ENCODE measurements at regions not wholly inside any gene's neighbourhood (a gene's known extent, or its start where the extent isn't known, plus 50 kb on each side); places are given as distances from the start of the nearest gene placed in this dataset.

- TF ChIP-seq CTCF (conservative IDR thresholded peaks at IDR 0.05) (no peak), ZFX (IDR thresholded peaks at IDR 0.05) (no peak)
Observed at GRCh38 chr2:155502766-155503165, 804.3 kb downstream of the KCNJ3 start.

Measured in C4-2B (cell line).